ENCODE measurements at regions not wholly inside any gene's neighbourhood (a gene's known extent, or its start where the extent isn't known, plus 50 kb on each side); places are given as distances from the start of the nearest gene placed in this dataset.

DNA sequence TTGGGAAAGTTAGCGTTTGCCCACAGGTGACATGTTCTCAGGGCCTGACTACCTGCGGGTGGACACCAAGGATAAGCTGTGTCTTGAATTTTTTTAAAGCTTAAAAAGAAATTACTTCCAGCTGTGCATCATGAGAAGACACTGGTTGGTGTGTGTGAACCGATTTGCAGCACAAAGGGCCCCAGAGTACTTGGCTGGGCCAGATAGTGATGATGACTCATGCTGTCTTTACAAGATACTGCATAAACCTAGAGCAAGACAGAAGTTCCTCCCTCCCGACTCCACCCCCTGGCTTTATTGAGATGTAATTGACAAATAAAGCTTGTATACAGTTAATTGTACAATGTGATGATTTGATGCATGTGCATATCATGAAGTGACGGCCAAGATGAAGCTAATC lies 212.8 kb downstream of the NXNL2 start:
- TF ChIP-seq POLR2A (IDR thresholded peaks at IDR 0.05; ENCODE audit: low read depth, low read length), result no peak
- TF ChIP-seq SRF (IDR thresholded peaks at IDR 0.05; ENCODE audit: low read depth in 2 of 2, low read length in 2 of 2), result no peak
- no peak for TF ChIP-seq ETV6 (conservative IDR thresholded peaks at IDR 0.05 in 1 of 2, IDR thresholded peaks at IDR 0.05 in 1 of 2; ENCODE audit: borderline replicate concordance in 1 of 2, low read depth in 1 of 2)
